ENCODE measurements at regions not wholly inside any gene's neighbourhood (a gene's known extent, or its start where the extent isn't known, plus 50 kb on each side); places are given as distances from the start of the nearest gene placed in this dataset.

DNA sequence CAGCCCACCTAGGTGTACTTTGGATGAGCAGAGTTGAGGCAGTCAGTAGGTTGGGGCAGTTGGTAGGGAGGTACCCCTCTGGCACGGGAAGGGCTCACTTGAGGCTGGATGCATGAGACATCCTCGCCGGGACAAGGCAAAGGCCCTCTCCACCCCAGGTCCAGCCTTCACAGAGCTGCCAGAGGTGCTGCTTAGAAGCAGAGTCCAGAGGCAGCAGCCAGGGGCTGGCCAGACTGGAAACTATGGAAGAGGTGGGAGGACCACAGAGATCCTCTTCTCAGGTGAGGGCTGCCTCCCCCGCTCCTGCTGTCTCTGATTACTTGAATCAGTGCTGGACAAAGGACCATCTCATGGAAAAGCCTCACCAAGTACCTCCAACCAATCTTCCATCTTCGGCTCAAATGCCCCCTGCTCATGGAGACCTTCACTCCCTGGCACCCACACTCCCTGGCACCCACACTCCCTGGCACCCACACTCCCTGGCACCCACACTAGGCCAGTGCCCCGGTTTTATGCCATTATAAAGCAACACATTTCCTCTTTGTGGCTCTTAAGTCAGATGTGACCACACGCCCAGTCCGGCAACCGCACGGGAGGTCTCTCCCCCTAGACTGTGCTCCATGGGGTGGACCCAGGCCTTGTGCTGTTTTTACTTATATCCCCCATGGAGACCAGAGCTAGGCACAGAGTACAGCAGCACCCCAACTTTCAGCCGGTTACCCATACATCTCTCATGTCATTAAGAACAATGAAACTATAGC is 100.1 kb downstream of the YTHDF1 start:
- no peak for DNase-seq

DNA sequence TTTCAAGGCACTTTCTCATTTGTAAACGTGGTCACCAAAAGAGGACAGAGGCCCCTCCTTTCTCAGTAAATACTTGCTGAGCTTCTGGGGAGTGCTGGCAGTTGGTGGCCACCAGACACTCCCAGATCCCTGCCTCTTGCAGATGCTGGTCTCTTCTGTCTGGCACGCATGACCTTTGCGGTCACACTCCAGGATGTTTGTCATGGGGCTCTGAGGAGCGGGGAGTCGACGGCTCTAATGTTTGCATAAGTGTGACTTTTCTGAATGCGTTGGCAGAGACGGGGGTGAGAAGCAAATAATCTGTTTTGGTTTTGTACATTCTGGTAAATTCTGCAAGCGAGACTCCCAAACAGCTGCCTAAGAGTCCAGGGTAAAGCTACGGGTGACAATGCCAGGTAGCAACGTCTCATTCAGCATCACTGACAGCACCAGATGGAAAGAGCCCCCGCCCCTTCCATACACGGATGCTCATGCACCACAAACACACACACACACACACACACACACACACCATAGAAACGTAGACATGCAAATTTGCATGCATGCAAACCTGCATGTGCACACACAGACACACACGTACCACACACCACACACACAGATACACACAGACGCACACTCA is 101.1 kb downstream of the YTHDF1 start:
- no peak for DNase-seq

DNA sequence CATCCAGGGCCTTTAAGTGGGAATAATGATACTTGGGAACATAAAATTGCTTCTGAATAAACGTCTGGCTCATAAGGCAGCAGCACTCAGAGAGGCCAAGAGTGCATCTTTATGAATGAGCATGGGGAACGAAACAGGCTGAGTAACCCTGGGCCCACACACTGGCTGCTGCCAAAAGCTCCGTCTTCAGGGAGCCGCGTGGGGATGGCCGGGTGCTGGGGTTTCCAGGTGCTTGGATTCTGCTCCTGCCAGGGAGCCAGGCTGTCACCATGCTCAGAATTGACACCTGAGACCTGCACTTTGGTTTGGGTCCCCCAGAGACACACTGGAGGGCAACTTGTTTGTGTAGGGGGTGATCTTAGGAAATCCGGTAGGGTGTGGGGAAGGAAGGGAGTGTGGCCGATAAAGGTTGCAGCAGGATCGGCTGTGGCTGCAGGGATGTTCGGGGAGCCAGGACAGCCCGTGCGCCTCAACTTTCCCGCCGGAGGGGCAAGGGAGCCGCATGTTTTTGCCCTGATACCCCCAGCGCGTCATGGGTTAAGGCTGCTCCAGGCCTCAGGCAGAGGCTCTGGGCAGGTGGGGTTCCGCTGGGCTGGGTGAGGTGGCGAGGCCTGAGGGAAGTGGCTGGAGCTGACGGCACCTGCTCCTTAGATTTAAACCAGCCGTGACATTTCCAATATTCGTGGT is 101.8 kb downstream of the YTHDF1 start:
- DNase-seq, result no peak

DNA sequence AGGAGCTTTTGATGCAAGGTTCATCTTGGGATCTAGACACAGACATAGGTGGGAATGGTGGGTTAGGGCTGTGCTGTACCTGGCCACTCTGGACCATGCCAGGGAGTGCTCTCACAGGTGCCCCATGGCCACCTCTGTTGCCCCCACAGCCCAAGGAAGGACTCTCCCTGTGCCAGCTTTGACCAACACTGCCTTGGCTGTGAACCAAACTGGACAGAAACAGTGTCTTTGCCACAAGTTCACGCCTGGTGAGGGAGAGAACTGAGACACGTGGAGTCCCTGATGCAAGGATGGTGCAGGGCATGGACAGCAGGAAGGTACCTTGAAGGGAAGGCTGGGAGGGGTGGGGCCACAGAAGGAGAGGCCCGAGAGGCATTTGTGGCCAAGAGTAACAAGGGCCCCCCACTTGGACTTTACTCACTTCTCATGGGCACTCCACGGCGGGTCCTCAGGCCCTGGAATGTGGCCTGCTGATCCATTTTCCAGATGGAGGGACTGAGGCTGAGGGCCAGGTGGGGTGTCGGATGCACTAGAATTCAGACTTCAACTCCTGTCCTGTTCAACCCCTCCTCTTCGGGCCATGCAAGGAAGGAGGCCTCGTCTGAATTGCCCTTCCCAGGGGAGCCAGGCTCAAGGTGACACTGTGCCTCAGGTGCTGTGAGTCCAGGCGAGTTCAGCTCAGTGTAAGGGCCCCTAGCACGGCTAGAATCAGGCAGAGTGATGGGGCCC is 103.3 kb downstream of the YTHDF1 start:
- no peak for DNase-seq

DNA sequence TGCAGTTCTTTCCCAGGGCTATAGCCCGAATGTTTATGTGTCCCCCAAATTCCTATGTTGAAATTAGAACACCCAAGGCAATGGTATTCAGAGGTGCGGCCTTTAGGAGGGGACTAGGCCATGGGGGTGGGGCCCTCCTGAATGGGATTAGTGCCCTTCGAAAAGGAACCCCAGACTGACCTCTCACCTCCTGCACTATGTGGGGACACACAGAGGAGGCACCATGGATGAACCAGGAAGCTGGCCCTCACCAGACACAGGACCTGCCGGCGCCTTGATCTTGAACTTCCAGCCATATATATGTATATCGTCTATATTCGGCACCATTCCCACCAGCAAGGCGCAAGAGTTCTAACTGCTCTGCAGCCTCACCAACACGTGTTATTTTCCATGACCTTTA is 101.5 kb upstream of the BHLHE23 start:
- no peak for DNase-seq

DNA sequence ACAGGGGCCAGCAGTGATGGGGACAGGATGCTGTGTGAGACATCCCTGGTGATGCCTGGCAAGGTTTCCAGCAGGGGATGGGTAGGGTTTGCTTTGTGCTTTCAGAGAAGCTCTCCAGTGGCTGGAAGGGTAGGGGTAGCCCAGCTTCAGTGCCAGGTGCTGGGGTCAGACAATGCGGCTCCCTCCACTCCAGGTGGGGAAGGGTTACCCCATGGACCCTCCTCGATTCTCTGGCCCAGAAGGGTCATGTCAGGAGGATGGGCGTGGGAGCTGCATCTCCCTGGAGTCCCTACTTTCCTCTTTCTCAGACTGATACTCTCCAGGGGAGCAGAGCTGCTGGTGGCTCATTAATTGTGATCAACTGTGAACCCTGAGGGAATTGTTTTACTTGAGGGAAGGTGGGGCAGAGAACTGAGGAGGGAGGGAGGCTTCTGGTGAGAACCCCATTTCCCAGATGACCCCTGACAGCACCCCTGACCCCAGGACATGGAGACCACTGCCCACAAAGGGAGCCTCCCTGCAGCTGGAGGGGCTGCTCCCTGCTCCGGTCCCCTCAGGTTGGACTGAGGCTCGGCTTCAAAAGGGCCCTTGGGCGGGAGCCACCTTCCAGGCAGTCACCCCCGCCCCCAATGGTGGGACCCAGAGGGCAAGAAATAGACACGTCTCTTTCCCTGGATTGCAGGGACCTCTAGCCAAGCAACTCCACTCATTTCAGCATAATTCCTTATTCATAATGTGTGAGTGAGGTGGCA is 100.9 kb upstream of the BHLHE23 start:
- no peak for DNase-seq

DNA sequence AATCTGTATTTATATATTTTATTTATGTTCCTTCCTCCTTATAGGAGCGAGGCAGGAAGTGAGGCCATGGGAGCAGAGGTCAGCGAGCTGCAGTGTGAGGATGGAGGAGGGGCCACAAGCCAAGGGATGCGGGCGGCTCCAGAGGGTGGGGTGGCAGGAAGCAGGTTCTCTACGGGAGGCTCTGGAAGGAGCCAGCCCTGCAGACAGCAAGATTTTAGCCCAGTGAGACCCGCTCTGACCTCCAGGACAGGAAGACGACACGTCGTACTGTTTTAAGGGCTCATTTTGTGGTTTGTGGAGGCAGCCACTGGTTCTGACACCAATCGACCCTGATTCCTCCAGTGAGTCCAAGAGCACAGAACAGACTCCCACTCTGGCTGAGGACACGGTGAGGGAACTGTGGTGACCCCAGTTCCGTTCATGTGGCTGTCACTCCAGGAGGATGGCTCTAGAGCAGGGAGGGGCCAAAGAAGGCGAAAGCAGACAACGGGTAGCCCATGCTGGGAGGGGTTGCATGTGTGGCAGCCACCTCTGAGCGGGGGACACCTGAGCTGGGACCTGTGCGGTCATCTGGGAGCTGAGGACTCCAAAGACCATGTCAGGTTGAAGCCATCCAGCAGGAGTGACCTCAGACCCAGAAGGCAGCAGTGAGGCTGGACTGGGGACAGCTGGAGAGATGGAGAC is 100.1 kb upstream of the BHLHE23 start:
- no peak for DNase-seq

DNA sequence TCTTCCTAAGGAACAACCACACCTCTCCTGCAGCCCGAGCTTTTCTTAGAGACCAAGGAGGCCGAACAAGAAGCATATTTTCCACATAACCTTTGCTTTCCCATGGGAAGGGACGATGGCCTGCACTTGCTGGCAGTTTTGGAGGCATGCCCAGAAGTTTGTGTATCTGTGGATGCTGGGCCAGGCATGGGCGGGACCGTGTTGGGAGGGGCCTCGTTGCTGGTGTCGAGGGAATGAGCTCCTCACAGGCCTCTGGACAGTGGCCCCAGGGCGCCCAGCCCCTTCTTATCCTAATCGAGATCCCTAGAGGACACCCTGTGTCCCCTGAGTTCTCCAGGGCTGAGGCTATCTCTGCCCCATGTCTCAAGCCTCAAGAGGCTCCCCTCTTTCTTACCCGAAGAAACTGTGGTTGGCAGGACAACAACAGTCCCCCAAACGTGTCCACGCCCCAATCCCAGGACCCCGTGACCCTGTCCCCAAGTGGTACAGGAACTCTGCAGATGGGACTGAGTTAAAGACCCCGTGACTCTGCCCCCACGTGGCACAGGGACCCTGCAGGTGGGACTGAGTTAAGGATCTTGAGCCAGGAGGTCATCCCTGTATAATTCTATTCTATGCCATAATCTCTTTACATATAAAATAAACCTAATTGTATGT is 99.5 kb upstream of the BHLHE23 start:
- DNase-seq, result no peak

DNA sequence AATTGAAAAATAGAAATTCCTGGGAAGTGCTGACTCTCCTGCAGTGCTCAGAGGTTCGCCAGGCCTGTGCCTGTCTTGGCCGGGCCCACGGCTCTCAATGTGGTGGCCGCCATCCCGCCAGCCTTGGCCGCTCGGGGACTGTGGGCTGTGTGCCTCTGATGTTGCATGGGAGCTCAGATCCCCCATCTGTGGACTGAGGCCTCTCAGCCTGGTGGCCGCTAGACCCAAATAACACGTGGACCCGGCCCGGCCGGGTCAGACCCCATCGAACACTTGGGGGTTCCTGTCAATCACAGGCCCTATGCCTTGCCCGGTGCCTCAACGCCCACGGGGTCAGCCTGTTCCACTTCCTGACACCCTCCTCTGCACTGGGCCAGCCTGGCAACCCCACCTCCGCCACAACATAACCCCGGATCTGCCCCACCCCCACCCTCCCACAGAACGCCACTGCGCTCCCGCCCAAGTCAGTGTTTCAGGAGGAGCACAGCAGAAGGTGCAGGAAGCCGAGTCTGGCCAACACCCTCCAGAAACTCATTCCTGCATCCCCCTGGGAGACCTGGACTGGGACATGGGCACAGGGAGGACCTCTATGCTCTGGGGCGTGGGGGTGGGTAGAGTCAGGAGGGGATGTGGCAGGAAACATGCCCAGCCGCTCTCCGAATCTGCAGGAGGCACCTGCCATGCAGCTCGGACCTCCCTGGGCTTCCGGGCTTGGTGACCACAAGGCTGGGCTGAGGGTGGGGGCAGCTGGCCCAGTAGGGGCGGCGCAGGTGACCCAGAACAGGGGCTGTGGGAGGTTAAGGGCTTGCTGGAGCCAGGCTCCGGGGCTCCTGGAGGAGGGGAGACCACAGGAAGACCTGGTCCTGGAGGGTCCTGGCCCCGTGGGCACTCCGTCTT is 98.7 kb upstream of the BHLHE23 start:
- DNase-seq, result no peak

DNA sequence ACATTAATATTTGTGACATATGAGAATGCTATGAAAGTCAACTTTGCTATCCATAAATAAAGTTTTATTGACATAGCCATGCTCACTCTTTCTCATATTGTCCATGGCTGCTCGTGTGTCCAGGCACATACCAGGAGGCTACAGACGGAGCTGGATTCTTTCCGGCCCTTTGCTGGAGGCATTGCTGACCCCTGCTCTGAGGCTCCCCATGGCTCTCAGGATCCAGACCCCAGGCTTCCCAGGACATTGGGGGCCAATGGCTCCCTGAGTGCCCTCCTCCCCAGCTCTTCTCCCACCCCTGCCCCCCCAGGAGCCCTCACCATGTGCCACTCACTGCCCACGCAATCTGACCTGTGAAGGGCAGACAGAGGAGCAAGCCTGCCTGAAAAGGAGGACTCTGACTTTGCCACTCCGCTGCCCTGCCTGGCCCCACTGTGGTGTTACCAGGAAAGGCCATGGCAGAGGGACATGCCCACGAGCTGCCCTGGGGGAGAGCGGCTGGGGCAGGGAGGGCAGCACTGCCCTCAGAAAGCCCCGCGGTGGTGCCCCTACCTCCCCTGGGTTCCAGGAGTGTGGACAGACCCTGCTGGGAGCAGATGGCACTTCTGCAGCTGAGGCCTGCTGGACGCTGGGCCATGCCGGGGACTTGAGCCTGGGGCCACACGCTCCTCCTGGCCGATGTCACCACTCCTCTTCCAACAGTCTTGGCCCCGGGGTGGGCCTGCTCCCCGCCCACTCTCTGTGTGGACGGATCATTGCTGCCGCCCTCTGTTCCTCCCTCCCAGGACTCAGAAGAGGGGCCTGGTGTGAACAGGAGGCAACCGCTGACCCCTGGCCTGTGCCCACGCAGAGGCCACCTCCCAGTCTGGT is 97.8 kb upstream of the BHLHE23 start:
- no peak for DNase-seq

DNA sequence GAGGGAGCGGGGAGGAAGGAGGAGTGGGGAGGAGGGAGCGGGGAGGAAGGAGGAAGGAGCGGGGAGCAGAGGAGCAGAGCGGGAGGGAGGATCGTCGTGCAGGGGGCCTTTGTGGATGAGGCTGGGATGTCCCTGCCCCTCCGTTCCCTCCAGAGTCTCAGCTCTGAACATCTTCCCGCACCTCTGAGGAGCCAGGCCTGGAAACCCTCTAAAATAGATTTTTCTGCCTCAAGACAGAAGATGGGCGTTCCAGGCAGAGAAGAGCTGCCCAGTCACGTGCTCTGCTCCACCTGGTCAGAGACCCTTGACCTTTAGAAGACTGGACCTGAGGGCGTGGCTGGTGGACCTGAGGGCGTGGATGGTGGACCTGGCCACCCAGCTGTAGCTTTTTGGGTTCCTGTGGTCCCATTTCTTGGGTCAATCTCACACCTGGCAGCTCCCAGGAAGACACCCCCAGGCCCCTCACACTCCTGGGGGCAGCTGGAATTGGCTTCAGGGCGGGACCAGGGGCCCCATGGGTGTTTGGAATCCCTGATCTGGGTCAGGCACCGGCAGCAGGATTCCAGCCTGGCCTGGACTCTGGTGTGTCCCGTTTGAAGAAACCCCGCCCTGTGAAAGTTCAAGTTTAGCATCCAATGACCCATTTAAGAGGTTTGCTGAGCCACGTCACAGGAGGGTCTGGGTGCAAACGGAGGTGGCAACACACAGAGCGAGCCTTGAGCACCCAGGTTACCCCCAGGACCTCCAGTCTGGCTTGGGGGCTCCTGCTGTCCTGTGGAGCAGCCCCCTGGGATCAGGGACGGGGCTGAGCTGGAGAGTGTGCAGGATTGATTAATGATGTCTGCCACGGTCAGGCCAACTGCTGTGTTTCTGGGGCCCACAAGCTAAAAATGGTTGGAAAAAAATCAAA is 96.9 kb upstream of the BHLHE23 start:
- DNase-seq, result no peak

DNA sequence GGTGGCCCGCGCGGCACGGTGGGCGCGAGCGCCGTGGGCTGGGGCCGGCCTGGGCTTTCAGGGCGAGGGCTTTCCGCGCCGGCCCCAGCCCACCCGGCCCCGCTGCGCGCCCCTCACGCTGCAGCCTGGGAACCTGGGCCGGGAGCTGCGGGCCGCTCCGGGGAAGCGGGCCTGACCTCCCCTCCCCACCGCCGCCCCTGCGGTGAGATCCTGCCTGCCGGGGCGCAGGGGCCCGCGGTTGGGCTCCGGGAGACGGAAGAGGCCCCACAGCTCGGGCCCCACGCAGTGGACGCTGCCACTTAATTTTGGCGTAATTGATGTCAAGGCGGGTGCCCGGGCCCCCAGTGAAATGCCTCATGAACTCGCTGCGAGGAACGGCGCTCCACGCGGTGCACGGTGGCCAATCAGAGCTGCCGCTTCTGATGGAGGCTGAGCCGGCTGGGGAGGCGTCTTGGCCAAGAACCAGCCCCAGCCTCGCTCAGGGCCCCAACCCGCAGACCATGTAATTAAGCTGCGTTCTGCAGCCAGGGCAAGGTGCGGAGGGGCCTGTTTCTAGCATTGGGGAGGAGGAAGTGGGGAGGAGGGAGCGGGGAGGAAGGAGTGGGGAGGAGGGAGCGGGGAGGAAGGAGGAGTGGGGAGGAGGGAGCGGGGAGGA is 96.1 kb upstream of the BHLHE23 start:
- DNase-seq, result peak; percentile 37

DNA sequence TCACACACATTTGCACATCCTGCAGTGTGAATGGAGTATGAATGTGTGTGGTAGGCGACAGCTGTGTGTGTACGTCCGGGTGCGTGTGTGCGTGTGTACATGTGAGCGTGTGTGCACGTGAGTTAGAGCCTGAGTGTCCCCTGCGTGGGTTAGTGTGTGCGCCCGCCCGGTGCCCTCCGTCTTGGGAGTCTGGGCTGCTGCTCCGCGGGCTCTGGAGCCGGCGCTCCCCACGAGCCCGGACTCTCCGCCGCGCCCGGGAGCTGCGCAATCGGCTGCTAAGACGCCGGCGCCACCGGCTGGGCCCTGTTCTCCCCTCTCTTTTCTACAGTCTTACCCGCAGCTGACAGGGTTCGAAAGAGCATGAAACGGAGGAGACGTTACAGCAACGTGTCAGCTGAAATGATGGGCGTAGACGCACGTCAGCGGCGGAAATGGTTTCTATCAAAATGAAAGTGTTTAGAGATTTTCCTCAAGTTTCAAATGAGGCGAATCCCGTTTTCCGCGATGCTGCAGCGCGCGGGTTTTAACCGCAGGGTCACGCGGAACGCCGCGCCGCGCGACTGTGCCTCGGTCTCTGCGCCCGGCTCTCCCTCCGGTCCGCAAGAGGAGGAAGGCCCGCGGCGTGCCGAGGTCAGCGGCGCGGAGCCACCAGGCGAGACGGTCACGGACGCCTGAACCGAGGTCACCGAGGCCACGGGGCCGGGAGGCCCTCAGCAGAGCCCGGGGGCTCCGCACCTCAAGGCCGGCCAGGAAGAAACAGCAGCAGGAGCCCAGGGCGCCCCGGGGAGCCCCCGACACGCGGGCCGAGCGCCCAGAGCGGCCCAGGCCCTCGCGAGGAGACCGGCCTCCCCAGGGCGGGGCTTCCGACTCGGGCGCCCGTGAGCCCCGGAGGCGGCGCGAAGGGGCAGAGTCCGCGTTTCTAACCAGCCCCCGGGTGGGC is 95.3 kb upstream of the BHLHE23 start:
- DNase-seq, result peak; percentile 35

DNA sequence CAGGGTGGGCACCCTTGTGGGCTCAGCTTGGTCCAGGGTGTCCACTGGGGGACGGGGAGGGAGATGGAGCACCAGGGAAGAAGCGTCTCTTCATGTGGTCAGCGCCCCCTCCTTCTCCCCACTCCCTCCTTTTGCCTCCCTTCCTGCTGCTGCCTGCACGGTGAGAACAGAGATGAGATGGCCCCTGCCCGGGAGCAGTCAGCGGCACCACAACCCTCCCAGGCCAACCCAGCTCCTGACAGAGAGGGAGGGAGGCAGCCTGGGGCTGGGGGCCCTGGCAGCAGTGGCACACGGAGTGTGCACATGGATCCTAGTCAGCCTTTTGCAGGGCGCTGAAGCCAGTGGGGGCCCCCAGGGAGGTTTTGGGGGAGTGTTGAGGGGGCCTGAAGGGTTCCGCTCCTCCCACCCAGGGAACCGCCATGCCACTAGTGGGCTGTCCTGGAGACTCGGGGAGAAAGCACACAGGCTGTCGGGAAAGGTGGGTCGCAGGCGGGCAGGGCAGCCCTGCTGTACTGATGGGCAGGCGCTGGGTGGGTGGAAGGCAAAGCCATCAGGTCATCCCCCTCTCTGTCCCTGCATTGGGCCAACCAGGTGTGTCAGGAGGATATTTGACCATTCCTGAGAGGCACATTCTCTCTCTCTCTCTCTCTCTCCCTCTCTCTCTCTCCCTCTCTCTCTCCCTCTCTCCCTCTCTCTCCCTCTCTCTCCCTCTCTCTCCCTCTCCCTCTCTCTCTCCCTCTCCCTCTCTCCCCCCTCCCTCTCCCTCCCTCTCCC is 94.3 kb upstream of the BHLHE23 start:
- peak; percentile 11 for DNase-seq

DNA sequence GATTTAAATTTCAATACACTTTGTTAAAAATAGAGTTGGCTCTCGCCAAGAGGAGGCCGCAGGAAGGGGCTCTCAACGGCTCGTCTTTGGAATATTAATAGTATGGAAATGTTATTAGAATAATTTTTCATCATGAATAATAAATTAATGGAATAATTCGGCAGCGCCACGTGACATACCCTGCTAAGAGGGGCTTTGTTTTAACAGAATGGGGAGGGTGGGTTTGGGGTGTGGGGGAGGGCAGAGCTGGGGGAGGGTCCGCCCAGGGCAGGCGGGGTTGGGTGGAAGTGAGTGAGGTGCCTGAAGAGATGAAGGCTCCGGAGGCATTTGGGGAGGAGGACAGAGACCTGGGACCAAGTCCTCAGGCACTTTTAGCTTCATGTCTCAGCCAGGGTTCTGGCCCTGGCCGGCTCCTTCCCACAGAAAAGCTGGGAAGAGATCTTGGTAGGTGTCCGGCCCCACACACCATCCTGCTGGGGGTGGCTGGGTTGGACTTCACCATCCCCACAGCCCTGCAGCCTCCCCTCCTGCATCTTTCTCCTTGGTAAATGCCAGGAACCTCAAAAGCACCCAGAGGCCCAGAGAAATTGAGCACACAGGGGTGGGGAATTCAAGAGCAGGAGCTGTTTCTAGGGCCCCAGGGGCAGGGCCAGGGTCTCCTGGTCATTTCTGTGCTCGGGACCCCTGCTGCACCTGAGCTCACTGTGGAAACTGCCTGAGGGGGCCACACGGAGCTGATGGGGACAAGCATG is 93.6 kb upstream of the BHLHE23 start:
- DNase-seq, result peak; percentile 2
